CD4-positive, CD25-positive, alpha-beta regulatory T cell (primary cell): ENCODE measurements at regions not wholly inside any gene's neighbourhood (a gene's known extent, or its start where the extent isn't known, plus 50 kb on each side); places are given as distances from the start of the nearest gene placed in this dataset.

ENCODE experiments used
- ATAC-seq, 2 donors: fragments of 150-1000 bp; cut with Tn5 transposase; one replicate each; pipeline ENCODE4 v1.10.0; 2021; ENCODE audit warnings: low read depth in 2 of 2, moderate number of reproducible peaks in 2 of 2, moderate library complexity in 1 of 2
- DNase-seq, 3 donors: peaks; one replicate each; pipeline versions ENCODE4 v3.0.0 to v3.0.0-alpha.2; 2012 to 2022; ENCODE audit warnings: mixed read lengths in 1 of 3
- H3K27ac ChIP-seq: one replicate; pipeline ENCODE4 v1.7.0; 2013; ENCODE audit warnings: mild to moderate bottlenecking, low read length; ENCODE audit not compliant: insufficient read depth, poor library complexity, severe bottlenecking
- H3K27me3 ChIP-seq: one replicate; pipeline ENCODE4 v1.7.0; 2013; ENCODE audit warnings: low read length; ENCODE audit not compliant: control insufficient read depth, insufficient read depth
- H3K36me3 ChIP-seq: one replicate; pipeline ENCODE4 v1.7.0; 2013; ENCODE audit warnings: mild to moderate bottlenecking, low read length, moderate library complexity; ENCODE audit not compliant: control insufficient read depth, insufficient read depth
- H3K4me1 ChIP-seq: 2 replicates; pipeline ENCODE4 v1.7.0; 2013; ENCODE audit warnings: mild to moderate bottlenecking, low read length; ENCODE audit not compliant: insufficient read depth, control insufficient read depth, poor library complexity, severe bottlenecking
- H3K4me3 ChIP-seq: one replicate; pipeline ENCODE4 v1.7.0; 2013; ENCODE audit warnings: low read depth, mild to moderate bottlenecking, low read length, moderate library complexity
- H3K9me3 ChIP-seq, 2 experiments: 1 replicate in 1 of 2; 2 replicates in 1 of 2; pipeline ENCODE4 v1.7.0; 2013; ENCODE audit warnings: low read length in 2 of 2, mild to moderate bottlenecking in 1 of 2, moderate library complexity in 1 of 2; ENCODE audit not compliant: control insufficient read depth in 2 of 2
- H3K27ac Mint-ChIP-seq, 3 donors: one replicate each; pipeline ENCODE4 v1.8.0; 2020 to 2022; ENCODE audit warnings: mild to moderate bottlenecking in 3 of 3, mixed read lengths in 3 of 3, moderate library complexity in 2 of 3
- H3K27me3 Mint-ChIP-seq: one replicate; pipeline ENCODE4 v1.8.0; 2022; ENCODE audit warnings: mild to moderate bottlenecking, mixed read lengths
- H3K36me3 Mint-ChIP-seq: one replicate; pipeline ENCODE4 v1.8.0; 2020; ENCODE audit warnings: mixed read lengths
- H3K4me1 Mint-ChIP-seq, 4 donors: one replicate each; pipeline ENCODE4 v1.8.0; 2020 to 2022; ENCODE audit warnings: mixed read lengths in 4 of 4, mild to moderate bottlenecking in 1 of 4
- H3K4me3 Mint-ChIP-seq, 4 donors: one replicate each; pipeline ENCODE4 v1.8.0; 2020 to 2022; ENCODE audit warnings: mild to moderate bottlenecking in 4 of 4, mixed read lengths in 4 of 4, moderate library complexity in 3 of 4
- H3K9me3 Mint-ChIP-seq, 7 donors: one replicate each; pipeline ENCODE4 v1.8.0; 2020 to 2022; ENCODE audit warnings: mixed read lengths in 7 of 7, mild to moderate bottlenecking in 3 of 7, moderate library complexity in 2 of 7

DNA sequence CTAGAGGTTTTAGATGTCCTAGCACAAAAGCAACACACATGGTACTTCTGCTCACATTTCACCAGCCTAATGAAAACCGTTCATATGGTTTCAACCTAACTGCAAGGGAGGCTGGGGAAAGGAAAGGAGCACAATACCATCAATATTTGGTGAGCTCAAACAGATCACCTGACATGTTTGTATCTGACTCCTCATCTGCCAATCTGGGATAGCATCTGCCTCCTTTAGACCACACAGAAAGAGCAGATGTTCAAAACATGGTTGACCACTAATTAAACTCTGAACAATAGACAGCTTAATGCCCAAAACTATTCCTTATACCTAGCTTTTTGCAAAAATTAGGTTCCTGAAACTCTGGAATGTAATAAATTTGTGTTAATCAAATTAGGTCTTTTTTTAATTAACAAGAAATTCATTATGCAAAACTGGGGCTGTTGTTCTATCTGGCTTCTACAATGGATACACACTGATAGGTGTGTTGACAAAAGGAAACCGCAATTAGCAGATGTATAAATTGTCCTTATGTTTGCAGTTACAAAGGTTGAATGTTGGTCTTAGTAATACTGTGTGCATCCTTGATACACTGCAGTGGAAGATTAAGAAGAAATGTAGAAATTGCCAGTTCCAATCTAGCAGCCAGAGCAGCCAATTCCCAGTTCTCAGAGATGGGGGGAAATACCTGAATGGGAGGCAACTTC, 89.3 kb downstream of the DUSP6 start:
- Mint-ChIP-seq H3K36me3 (no peaks in the 10 kb centered on the region), H3K9me3 (peaks cover 0 to 5% (median 2%) of the 10 kb centered on the region in 7 donors), H3K27ac (no peak overlapping the region), H3K4me3 (no peak overlapping the region), H3K4me1 (peaks cover 0 to 4% (median 0%) of the 10 kb centered on the region in 4 donors), H3K27me3 (no peaks in the 10 kb centered on the region)
- DNase-seq, result no peak
- H3K9me3 ChIP-seq, result no peaks in the 10 kb centered on the region
- H3K4me1 ChIP-seq, result no peaks in the 10 kb centered on the region
- no peaks in the 10 kb centered on the region for H3K27me3 ChIP-seq
- no peak for ATAC-seq
- no peak overlapping the region for H3K4me3 ChIP-seq
- no peak overlapping the region for H3K27ac ChIP-seq
- no peaks in the 10 kb centered on the region for H3K36me3 ChIP-seq

DNA sequence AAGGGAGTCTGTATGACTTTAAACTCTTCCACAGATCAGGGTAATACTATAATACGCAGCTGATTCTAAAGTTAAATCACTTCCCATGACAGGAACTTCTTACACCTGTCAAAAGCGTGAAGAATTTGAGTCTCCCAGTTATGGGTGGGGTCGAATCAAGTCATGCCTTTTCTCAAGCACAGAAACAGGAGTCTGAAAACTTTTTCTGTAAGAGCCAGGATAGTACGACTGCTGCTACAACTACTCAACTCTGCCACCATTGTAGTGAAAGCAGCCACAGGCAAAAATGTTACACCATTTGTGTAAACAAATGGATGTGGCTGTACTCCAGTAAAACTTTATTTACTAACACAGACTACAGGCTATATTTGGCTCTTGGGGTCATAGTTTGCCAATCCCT, 90.3 kb downstream of the DUSP6 start:
- no peaks in the 10 kb centered on the region for H3K36me3 ChIP-seq
- no peaks in the 10 kb centered on the region for H3K4me1 ChIP-seq
- ATAC-seq, result no peak

DNA sequence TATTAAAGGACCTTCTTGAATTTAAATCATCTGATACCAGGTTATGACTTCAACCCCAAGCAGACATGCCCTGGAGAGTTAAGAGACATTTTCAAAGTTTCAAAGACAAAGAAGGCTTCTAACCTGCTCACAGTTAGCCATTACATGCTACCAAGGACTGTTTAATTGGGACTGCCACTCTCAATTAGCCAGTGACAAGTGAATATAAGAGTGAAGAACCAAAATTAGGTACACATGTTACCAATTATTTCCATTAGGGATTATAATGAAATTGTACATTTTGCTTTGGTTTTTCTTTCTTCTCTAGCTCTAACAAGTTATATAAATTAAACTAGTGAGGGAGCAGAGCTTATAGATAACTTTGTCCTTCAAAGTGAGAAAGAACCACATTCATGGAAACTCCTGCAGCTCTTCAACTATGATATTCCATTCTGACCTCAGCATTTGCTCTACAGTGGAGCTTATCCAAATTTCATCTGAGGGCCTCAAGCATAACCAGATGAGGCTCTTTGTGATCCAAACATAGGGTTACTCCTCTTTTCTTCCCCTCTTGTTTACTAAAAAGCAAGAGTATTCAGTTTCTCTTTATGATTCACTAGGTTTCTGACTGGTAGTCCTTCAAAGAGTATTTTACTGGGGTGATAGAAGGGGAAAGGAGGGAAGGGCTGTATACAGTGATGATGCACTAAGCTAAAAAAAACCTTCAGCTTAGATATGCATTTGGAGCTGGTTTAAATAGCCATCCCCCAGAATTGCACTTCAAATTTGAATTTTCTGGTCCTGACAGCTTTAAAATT, 91.3 kb downstream of the DUSP6 start:
- Histone ChIP-seq H3K9me3 (no peaks in the 10 kb centered on the region), H3K27ac (no peak overlapping the region), H3K4me3 (no peak overlapping the region), H3K36me3 (no peaks in the 10 kb centered on the region), H3K27me3 (no peaks in the 10 kb centered on the region), H3K4me1 (no peaks in the 10 kb centered on the region)
- Mint-ChIP-seq H3K36me3 (no peaks in the 10 kb centered on the region), H3K4me1 (peaks cover 0 to 4% (median 1%) of the 10 kb centered on the region in 4 donors), H3K4me3 (no peak overlapping the region), H3K9me3 (peaks cover 0 to 7% (median 2%) of the 10 kb centered on the region in 7 donors), H3K27ac (no peak overlapping the region), H3K27me3 (no peaks in the 10 kb centered on the region)
- DNase-seq (no peak), ATAC-seq (no peak)

More for the DNA sequence above, 90.3 kb downstream of the DUSP6 start:
- Mint-ChIP-seq H3K36me3 (no peaks in the 10 kb centered on the region), H3K27me3 (no peaks in the 10 kb centered on the region), H3K9me3 (peaks cover 0 to 7% (median 2%) of the 10 kb centered on the region in 7 donors), H3K4me1 (peaks cover 0 to 4% (median 1%) of the 10 kb centered on the region in 4 donors), H3K4me3 (no peak overlapping the region), H3K27ac (no peak overlapping the region)
- no peaks in the 10 kb centered on the region for H3K9me3 ChIP-seq
- no peak overlapping the region for H3K4me3 ChIP-seq
- no peak overlapping the region for H3K27ac ChIP-seq
- no peaks in the 10 kb centered on the region for H3K27me3 ChIP-seq
- DNase-seq, result no peak

DNA sequence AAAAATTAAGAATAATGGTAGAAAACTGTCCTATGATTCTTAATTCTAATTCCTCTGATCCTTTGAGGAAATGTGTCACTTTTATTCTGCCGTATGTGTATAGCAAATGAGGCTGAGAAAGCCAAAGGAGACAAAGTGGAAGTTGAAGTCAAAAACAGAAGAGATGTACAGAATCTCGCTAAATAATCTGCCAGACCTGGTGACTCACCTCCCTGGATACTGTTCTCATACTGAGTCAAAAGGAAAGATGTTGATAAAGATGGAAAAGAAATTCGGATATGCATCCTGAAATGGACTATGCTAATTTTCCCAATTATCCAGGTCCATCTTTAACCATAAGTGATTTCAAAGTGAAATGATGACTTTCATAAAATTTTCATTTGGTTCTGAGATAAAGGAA, 92.5 kb downstream of the DUSP6 start:
- Mint-ChIP-seq H3K27ac (no peak overlapping the region), H3K9me3 (peaks cover 0 to 7% (median 0%) of the 10 kb centered on the region in 7 donors), H3K4me3 (no peak overlapping the region), H3K27me3 (no peaks in the 10 kb centered on the region), H3K4me1 (peaks cover 0 to 4% (median 2%) of the 10 kb centered on the region in 4 donors), H3K36me3 (no peaks in the 10 kb centered on the region)
- Histone ChIP-seq H3K9me3 (no peaks in the 10 kb centered on the region), H3K4me3 (no peak overlapping the region), H3K27ac (no peak overlapping the region), H3K27me3 (no peaks in the 10 kb centered on the region), H3K36me3 (no peaks in the 10 kb centered on the region), H3K4me1 (no peaks in the 10 kb centered on the region)
- DNase-seq, result no peak
- no peak for ATAC-seq

- H3K4me3 Mint-ChIP-seq, result no peak overlapping the region
- no peak for ATAC-seq
- no peak overlapping the region for H3K27ac Mint-ChIP-seq
- no peaks in the 10 kb centered on the region for H3K27me3 ChIP-seq
- no peaks in the 10 kb centered on the region for H3K4me1 ChIP-seq
- H3K4me1 Mint-ChIP-seq, result peaks cover 0 to 5% (median 4%) of the 10 kb centered on the region in 4 donors
- H3K36me3 Mint-ChIP-seq, result no peaks in the 10 kb centered on the region
- H3K27ac ChIP-seq, result no peak overlapping the region
- H3K9me3 ChIP-seq, result no peaks in the 10 kb centered on the region
- no peak for DNase-seq
- H3K9me3 Mint-ChIP-seq, result peaks cover 0 to 7% (median 3%) of the 10 kb centered on the region in 7 donors
- H3K36me3 ChIP-seq, result no peaks in the 10 kb centered on the region
- no peak overlapping the region for H3K4me3 ChIP-seq
- no peaks in the 10 kb centered on the region for H3K27me3 Mint-ChIP-seq
Measured at GRCh38 chr12:89258240-89258969, 93.9 kb downstream of the DUSP6 start.

DNA sequence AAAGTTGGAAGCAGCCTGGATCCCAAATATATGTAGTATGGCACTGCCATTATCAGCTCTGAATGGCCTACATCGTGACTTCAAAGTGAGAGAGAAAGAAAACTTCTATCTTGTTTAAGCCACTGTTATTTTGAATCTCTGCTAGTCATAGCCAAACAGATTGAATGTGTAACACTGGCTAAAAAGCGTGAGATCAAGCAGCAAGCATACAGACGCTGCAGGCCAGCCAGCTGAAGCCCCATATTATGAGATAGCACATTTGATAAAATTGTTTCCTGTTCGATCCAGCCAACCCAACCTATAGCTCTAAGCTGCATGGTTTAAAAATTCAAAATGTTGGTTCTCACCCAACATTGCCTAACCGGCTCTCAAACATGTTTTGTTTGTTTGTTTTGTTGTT, 95.0 kb downstream of the DUSP6 start:
- no peaks in the 10 kb centered on the region for H3K27me3 ChIP-seq
- no peaks in the 10 kb centered on the region for H3K27me3 Mint-ChIP-seq
- no peak for DNase-seq
- H3K36me3 Mint-ChIP-seq, result no peaks in the 10 kb centered on the region
- no peaks in the 10 kb centered on the region for H3K4me1 ChIP-seq
- peaks cover 0 to 5% (median 4%) of the 10 kb centered on the region in 4 donors for H3K4me1 Mint-ChIP-seq
- H3K9me3 Mint-ChIP-seq, result peaks cover 0 to 7% (median 3%) of the 10 kb centered on the region in 7 donors
- H3K27ac Mint-ChIP-seq, result no peak overlapping the region
- no peaks in the 10 kb centered on the region for H3K36me3 ChIP-seq
- H3K4me3 ChIP-seq, result no peak overlapping the region
- no peak overlapping the region for H3K4me3 Mint-ChIP-seq
- no peak for ATAC-seq
- H3K27ac ChIP-seq, result no peak overlapping the region
- H3K9me3 ChIP-seq, result no peaks in the 10 kb centered on the region

DNA sequence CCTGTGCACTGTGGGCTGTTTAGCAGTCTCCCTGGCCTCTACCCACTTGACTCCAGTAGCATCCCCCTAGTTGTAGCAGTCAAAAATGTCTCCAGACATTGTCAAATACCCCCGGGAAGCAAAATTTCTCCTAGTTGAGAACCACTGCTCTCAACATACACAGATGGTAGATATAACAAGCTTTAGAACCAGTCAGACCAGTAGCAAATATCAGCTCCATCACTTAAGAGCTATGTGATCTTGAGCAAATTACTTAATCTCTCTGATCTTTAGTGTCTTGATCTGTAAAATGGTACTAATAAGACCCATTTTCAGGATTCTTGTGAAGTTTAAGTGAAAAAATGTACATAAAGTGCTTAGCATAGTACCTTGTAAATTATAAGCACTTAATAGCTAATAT, 96.2 kb downstream of the DUSP6 start:
- Histone ChIP-seq H3K9me3 (no peaks in the 10 kb centered on the region), H3K27ac (no peak overlapping the region), H3K36me3 (no peaks in the 10 kb centered on the region), H3K4me1 (no peaks in the 10 kb centered on the region), H3K4me3 (no peak overlapping the region), H3K27me3 (no peaks in the 10 kb centered on the region)
- H3K4me3 Mint-ChIP-seq, result no peak overlapping the region
- DNase-seq (no peak), ATAC-seq (no peak)
- H3K4me1 Mint-ChIP-seq, result peaks cover 4 to 8% (median 6%) of the 10 kb centered on the region in 4 donors
- H3K27me3 Mint-ChIP-seq, result no peaks in the 10 kb centered on the region
- H3K36me3 Mint-ChIP-seq, result no peaks in the 10 kb centered on the region
- peaks cover 0 to 7% (median 3%) of the 10 kb centered on the region in 7 donors for H3K9me3 Mint-ChIP-seq
- peak overlapping the region in 1 of 3 donors; percentile 16 for H3K27ac Mint-ChIP-seq
